GM18498 (cell line): ENCODE measurements at regions not wholly inside any gene's neighbourhood (a gene's known extent, or its start where the extent isn't known, plus 50 kb on each side); places are given as distances from the start of the nearest gene placed in this dataset.
"Not testable (repeated sequence)": the region's sequence is repeated elsewhere in the genome, so short reads cannot be mapped to it uniquely, and the experiment has no call there.

ENCODE experiments used
- ATAC-seq: cut with Tn5 transposase; IDR thresholded peaks from one replicate; pipeline ENCODE4 v1.9.1; 2021; ENCODE audit warnings: mild to moderate bottlenecking, moderate library complexity; ENCODE audit not compliant: unreplicated experiment

GRCh38 chr17:27944546-27945332, 51.6 kb upstream of the LYRM9 start:
- no peak for ATAC-seq

GRCh38 chr17:27945333-27945616, 52.1 kb upstream of the LYRM9 start:
- no peak for ATAC-seq

GRCh38 chr17:27945953-27946352, 52.8 kb upstream of the LYRM9 start:
- no peak for ATAC-seq

DNA sequence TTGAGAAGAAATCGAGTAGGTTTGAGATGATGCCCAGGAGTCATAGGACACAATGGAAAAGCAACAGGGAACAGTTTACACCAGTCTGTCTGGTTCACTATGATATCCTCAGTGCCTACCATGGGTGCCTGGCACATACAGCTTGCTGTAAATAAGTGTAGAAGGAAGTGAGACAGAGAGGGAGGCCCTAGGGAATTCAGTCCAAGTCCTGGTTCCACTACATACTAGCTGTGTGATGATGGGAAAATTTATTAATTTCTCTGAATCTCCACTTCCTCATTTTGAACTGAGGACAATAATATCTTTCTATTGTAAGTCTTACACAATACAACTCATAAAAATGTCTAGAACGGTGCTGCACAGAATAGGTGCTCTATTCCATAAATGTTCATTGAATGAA, 53.3 kb upstream of the LYRM9 start:
- ATAC-seq, result no peak

DNA sequence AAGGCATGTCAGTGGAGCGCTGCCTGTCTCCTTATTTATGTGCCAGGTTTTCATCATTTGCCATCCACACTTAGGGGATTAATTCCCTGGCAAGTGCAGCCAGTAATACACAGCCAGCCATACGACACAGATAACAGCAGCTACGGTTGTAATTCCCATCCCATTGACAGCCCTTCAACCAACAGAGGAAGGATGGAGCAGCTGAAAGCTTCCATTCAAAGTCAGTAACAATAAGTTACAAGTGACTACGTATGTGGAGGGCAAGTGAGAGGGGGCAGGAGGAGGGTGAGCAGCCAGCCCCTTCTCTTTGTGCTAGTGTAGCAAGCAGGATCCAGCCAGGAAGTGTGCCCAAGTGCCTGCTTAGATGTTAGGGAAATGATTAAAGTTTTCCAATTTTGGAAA, 53.8 kb upstream of the LYRM9 start:
- no peak for ATAC-seq

DNA sequence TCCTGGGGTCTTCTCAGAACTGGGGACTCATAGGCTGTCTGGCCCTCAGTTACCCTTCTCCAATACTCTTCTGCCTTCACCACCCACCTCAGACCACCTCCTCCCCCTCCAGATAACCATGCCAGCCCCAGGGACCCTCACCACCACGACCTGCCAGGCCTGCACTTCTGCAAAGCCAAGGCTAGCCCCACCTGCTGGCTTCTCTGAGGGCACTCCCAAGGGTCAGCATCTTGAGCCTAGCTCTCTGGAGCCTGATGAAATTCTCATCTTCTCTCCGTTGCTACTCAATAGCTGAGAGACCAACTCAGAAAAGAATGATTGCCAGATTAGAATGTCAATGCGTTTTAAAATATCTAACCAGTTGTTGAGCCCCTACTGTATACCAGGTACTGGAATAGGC, 56.1 kb upstream of the LYRM9 start:
- no peak for ATAC-seq

DNA sequence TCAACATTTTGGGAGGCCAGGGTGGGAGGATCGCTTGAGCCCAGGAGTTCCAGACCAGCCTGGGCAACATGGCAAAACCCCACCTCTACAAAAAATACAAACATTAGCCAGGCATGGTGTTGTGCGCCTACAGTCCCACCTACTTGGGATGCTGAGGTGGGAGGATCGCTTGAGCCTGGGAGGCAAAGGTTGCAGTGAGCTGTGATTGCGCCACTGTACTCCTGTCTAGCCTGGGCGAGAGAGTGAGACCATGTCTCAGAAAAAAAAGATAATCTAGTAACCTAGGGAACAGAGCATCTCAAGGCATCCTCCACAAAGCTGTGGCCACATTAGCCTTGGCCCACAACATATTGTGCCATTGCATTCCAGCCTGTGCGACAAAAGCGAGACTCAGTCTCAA, 57.1 kb upstream of the LYRM9 start:
- not testable (repeated sequence) for ATAC-seq

DNA sequence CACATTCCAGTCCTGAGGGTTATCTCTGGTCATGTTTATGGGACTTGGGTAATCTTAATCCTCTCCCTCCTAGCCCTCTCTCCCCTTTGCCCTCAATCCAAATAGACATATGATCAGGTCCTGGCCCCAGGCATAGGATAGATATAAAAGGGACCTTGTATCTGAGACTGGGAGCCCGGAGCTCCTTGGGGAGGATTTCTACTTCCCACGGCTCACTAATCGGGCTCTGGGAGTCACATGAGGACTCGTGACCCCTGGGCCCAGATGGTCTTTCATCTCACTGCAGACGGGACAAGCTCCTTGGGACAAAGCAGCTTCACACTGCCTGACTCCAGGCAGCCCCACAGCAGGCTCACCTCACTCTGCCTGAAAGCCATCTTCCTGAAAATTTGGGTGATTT, 57.8 kb upstream of the LYRM9 start:
- ATAC-seq, result no peak

DNA sequence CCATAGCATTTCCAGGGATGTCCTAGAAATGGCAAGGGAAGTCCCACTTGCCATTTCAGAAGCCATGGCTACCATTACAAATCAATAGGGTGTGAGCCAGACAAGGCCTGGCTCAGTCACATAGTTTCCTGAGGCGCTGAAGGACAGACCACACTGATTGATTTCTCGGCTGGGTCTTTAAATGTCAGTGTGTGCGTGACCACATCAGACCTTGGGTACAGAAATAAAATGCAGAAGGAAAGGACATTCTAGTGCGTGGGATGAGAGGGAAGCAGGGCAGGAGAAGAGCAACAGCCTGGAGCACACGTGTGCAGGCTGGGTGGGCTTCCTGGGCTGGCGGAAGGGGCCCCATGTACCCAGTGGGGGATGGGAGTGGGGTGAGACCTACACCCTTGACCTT, 58.7 kb upstream of the LYRM9 start:
- no peak for ATAC-seq

DNA sequence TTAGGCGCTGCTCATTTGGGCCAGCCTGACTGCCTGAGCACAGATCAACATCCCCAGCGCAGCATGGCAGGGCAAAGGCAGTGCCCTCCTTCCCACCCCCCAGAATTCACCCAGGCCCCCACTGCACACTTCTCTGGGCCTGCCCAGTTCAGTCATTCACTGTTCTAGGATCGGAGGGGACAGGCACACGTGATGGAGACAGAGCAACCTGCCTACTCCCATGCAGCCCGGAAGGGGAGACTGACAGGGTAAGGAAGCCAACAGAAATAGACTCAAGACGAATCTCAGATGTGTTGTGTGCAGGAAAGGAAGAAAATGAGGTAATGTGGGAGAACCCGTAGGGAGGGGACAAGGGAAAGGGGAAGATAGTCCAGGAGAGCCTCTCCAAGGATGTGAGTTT, 59.2 kb upstream of the LYRM9 start:
- ATAC-seq, result no peak

DNA sequence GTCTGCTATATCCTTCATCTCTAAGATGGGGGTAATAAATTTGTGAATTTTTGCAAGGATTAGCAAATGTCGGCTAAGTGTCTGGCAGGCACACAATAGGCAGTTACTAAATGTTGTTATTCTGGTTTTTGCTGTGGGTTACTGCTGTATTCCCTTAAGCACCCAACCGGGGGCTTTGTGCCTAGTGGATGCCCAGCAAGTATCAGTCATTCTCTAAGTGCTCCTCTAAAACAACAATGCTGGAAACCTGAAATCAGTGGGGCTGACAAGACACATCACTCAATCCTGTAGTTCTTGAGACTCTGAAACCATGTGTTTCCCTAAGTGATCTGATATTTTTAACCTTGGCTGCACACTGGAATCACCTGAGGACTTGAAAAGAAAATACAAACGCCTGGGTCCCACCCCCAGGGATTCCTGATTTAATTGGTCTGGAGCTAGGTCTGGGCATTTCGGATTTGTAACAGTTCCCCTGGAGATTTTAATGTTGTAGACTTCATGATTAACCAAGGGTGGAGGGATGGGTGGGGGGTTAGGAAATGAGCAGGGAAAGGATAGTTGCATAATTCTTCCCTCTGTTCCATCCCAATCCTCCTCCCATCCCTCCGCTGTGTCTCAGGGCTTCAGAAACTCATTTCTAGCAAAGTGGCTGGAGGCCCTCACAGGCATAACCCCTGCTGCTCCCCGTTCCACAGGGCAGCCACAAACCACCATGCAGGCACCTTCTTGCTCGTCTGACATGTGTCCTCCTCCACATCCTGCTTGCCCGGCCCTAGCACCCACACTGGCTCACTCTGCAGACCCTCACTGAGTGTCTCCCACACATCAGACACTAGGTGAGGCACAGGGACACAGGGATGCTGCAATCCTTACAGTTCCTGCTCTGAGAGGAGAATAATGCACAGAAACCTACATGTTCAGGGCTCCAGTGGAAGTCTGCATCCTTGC, 61.7 kb upstream of the LYRM9 start:
- no peak for ATAC-seq

- ATAC-seq, result no peak
These were observed 63.7 kb upstream of the LYRM9 start for GRCh38 chr17:27956601-27957445.

- ATAC-seq, result not testable (repeated sequence)
These were observed 64.3 kb upstream of the LYRM9 start for GRCh38 chr17:27957446-27957793.

- no peak for ATAC-seq
These were observed 65.7 kb upstream of the LYRM9 start for GRCh38 chr17:27958708-27959381.

GRCh38 chr17:27959382-27959709, 66.2 kb upstream of the LYRM9 start:
- ATAC-seq, result no peak

- ATAC-seq, result no peak
These were observed 67.2 kb upstream of the LYRM9 start for GRCh38 chr17:27960183-27960849.

- ATAC-seq, result not testable (repeated sequence)
These were observed 69.4 kb upstream of the LYRM9 start for GRCh38 chr17:27962581-27962980.

DNA sequence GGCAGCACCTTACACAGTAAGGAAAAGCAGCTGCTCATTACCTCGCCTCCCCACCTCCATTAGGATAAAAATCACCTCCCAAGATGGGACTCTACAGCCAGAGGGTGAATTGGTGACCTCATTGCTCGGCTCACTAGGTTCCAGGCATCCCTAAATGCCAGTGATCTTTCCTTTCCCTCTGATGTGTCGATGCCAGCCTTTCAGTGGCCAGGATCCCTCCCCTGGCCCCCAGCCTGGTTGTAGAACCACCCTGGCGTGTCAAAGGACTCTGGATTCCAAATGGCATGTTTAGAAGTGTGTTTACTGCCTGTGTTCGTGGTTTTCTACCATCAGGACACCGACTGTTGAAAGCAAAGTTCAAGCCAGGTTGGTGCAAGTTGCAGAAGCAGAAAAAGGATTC, 72.1 kb upstream of the LYRM9 start:
- no peak for ATAC-seq

- ATAC-seq, result no peak
These were observed 74.2 kb upstream of the NLK start for GRCh38 chr17:27968206-27968732.

- ATAC-seq, result no peak
These were observed 71.9 kb upstream of the NLK start for GRCh38 chr17:27970587-27970986.
